Dedifferentiated amniotic fluid mesenchymal stem cell (primary cell): ENCODE measurements at regions not wholly inside any gene's neighbourhood (a gene's known extent, or its start where the extent isn't known, plus 50 kb on each side); places are given as distances from the start of the nearest gene placed in this dataset.

ENCODE experiments used
- DNase-seq: peaks from one replicate; pipeline ENCODE4 v3.0.0-alpha.2; 2016; ENCODE audit errors: extremely low spot score

GRCh38 chr13:103812971-103813370, 746.8 kb upstream of the SLC10A2 start:
- no peak for DNase-seq

GRCh38 chr13:103812558-103812957, 746.3 kb upstream of the SLC10A2 start:
- DNase-seq = no peak

GRCh38 chr13:103810026-103810425, 743.8 kb upstream of the SLC10A2 start:
- no peak for DNase-seq

DNA sequence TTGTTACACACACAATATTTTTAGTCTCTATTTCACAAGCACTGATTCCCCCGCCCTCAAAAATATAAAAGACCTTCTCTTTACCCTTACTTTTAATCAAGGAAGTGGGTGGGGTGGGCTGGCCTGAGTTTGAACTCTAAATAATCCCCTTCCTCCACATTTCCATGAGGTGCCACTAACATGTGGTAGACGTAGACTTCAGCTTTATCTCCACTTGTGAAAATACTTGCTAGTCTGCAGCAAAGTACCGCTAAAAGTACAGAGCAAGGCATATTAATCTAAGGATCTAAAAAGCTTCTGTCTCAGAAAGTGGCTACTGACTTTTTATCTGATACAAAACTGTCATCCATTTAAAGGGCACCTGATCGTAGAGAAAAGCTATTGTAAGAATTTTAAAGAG, 739.6 kb upstream of the SLC10A2 start:
- DNase-seq = no peak

- DNase-seq = no peak
Observed at GRCh38 chr13:103803349-103803748, 737.1 kb upstream of the SLC10A2 start.

GRCh38 chr13:103799028-103799427, 732.8 kb upstream of the SLC10A2 start:
- DNase-seq = no peak

- DNase-seq = no peak
Observed at GRCh38 chr13:103795892-103796478, 729.8 kb upstream of the SLC10A2 start.

- DNase-seq = no peak
Observed at GRCh38 chr13:103794526-103794925, 728.3 kb upstream of the SLC10A2 start.

- DNase-seq = no peak
Observed at GRCh38 chr13:103788061-103788652, 721.9 kb upstream of the SLC10A2 start.

DNA sequence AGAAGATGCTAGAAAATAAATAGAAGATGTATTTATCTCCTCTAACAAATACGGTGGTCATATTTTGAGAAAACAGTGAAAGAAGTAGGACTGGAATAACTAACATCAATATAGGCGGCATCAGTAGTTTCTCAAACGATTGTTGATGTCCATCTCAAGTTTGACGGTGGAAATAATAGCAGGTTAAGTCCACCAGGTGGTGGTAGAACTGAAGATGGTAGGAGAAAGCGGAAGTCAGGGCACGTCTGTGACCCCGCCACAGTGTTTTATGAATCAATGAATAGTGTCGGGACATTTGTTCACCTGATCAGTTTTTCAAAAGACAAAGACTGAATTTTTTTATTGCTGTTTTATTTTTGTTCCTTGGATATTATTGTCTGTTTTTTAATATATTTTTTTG, 706.4 kb upstream of the SLC10A2 start:
- no peak for DNase-seq

GRCh38 chr13:103762523-103762922, 696.3 kb upstream of the SLC10A2 start:
- no peak for DNase-seq

GRCh38 chr13:103759361-103759760, 693.1 kb upstream of the SLC10A2 start:
- no peak for DNase-seq

DNA sequence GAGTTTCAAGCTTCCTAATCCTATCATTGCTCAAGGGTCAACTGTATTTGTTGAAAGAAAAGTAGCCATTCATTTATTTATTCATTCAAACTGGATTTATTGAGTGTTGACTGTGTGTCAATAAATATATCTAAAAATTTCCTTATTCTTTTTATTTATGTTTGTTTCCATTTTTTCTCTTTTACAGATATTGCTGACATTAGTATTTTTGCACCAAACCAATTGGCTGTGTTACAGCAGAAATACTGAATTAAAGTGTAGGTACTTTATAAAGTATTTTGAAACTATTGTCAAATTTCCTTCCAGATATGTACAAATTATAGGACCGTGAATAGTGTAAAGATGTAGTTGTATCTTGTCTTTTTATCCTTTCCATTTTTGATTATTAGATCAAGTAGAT, 692.0 kb upstream of the SLC10A2 start:
- no peak for DNase-seq

GRCh38 chr13:103757361-103757760, 691.1 kb upstream of the SLC10A2 start:
- no peak for DNase-seq

DNA sequence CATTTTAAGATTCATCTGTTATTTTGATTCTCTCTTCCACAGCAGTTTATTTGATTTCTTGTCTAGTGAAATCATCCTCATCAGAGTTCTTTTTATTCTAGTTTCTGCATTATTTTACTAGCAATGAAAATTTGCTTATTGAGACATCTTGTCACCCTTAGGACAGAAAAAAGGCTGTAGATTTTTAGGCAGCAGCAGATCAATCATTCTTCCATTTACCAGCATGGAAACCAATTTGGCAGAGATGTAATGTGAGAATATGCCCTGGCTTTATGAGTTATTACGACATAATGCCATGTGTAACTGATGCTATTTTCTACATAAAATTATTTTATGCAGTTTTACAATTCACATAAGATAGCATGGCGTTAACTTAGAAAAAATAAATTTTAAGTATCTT, 688.6 kb upstream of the SLC10A2 start:
- no peak for DNase-seq

DNA sequence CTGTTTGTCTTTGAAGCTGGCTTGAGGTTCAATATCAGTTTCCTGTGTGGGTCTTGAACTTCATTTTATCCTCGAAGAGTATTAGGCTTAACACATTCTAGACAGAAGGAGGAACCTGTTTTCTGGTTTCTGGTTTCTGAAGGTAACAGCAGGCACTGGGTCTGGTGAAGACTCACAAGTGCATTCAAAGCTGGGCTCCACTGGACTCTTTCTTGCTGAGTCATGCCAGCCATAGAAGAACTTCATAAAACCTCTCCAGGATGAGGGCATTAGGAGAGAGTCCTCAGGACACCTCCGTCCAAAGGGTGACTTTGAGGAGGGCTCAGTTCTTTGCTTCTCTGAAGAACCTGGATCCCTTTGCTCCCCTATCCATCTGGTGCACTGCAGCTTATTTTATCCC, 668.6 kb upstream of the SLC10A2 start:
- DNase-seq = no peak

DNA sequence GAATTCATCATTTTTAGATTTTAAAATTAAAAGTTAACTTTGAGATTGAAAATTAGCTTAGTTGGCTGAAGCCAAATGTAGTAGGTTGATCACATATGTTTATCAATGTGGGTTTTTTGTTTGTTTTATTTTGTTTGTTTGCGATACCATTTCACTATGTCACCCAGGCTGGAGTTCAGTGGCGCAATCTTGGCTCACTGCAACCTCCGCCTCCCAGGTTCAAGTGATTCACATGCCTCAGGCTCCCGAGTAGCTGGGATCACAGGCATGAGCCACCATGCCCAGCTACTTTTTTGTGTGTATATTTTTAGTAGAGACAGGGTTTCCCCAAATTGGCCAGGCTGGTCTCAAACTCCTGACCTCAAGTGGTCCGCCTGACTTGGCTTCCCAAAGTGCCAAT, 665.7 kb upstream of the SLC10A2 start:
- no peak for DNase-seq

GRCh38 chr13:103730407-103730806, 664.2 kb upstream of the SLC10A2 start:
- DNase-seq = no peak

GRCh38 chr13:103726808-103727207, 660.6 kb upstream of the SLC10A2 start:
- no peak for DNase-seq

GRCh38 chr13:103716718-103717117, 650.5 kb upstream of the SLC10A2 start:
- DNase-seq = no peak

- no peak for DNase-seq
Observed at GRCh38 chr13:103715335-103715734, 649.1 kb upstream of the SLC10A2 start.

DNA sequence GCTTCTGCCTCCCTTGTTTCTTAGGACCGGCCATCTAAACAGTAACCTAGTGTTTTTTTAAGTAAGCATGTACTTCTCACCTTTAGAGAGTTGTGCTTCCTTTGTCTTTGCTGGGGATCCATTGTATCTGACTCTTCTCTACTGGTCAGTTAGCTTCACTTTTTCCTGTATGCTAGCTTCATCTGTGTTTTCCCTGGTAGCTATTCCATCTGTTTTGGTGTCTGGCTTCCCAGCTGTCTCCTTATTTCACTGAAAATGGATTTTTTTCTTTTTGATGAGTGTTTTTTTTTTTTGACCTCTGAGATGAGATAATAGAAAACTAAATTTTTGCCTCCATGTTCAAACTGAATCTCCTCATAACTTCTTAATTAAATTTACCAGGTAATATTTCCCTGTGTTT, 637.0 kb upstream of the SLC10A2 start:
- no peak for DNase-seq

GRCh38 chr13:103698000-103698399, 631.8 kb upstream of the SLC10A2 start:
- DNase-seq = no peak

GRCh38 chr13:103695320-103695719, 629.1 kb upstream of the SLC10A2 start:
- no peak for DNase-seq
